Suprapubic skin (tissue), 4 donors: ENCODE measurements at regions not wholly inside any gene's neighbourhood (a gene's known extent, or its start where the extent isn't known, plus 50 kb on each side); places are given as distances from the start of the nearest gene placed in this dataset.

Experiments used
- DNase-seq, 2 donors: peaks; one replicate each; pipeline ENCODE4 v3.0.0-alpha.2; 2019; ENCODE audit warnings: low spot score in 2 of 2
- H3K27ac ChIP-seq: fragments of 200-600 bp; sonication (generic); one replicate; pipeline ENCODE4 v1.5.1; 2019
- H3K27me3 ChIP-seq: fragments of 200-600 bp; sonication (generic); one replicate; pipeline ENCODE4 v1.5.1; 2019
- H3K36me3 ChIP-seq: fragments of 200-600 bp; sonication (generic); one replicate; pipeline ENCODE4 v1.5.1; 2019
- H3K4me1 ChIP-seq: fragments of 200-600 bp; sonication (generic); one replicate; pipeline ENCODE4 v1.5.1; 2019
- H3K4me3 ChIP-seq: fragments of 200-600 bp; sonication (generic); one replicate; pipeline ENCODE4 v1.5.1; 2019; ENCODE audit warnings: mild to moderate bottlenecking
- H3K9me3 ChIP-seq: fragments of 200-600 bp; sonication (generic); one replicate; pipeline ENCODE4 v1.5.1; 2019
- EP300 ChIP-seq: sonication (generic); formaldehyde crosslinking; IDR thresholded peaks from one replicate; pipeline ENCODE4 v1.6.1; 2017; ENCODE audit warnings: antibody characterized with exemption
- POLR2A ChIP-seq, 2 donors: fragments of 450-650 bp; IDR thresholded peaks; one replicate each; pipeline ENCODE4 v1.6.1; 2017; ENCODE audit warnings: antibody characterized with exemption in 2 of 2, mild to moderate bottlenecking in 2 of 2, moderate library complexity in 2 of 2
- POLR2AphosphoS5 ChIP-seq, 3 donors: sonication (generic); formaldehyde crosslinking; IDR thresholded peaks; one replicate each; pipeline ENCODE4 v1.6.1; 2017; ENCODE audit warnings: antibody characterized with exemption in 3 of 3
- WGBS: methylation state at CpG from one replicate; pipeline ENCODE4 v1.1.5; 2018; 5-methylcytosine and 5-hydroxymethylcytosine counted together
- TF ChIP-seq, protein P1 (sequence below), 2 donors: fragments of 200-600 bp in 1 of 2; fragments of 450-650 bp in 1 of 2; sonication (generic) in 1 of 2; IDR thresholded peaks; one replicate each; pipeline ENCODE4 v1.5.1; 2016 to 2019; ENCODE audit warnings: antibody characterized with exemption in 2 of 2, mild to moderate bottlenecking in 1 of 2, moderate library complexity in 1 of 2

- DNase-seq, result no peak
- Histone ChIP-seq H3K27ac (no peak overlapping the region), H3K4me3 (no peak overlapping the region), H3K9me3 (no peaks in the 10 kb centered on the region), H3K4me1 (peaks cover 18% of the 10 kb centered on the region), H3K27me3 (peaks cover 3% of the 10 kb centered on the region), H3K36me3 (no peaks in the 10 kb centered on the region)
- TF ChIP-seq EP300 (no peak), POLR2A (IDR thresholded peaks at IDR 0.05) (no peak)
- WGBS, result 81% methylated on average over 6 of the region's 6 CpGs
These were observed 66.4 kb upstream of the GALNT2 start for GRCh38 chr1:230000493-230001184.

GRCh38 chr1:230002164-230002803 lies 64.8 kb upstream of the GALNT2 start:
- no peak overlapping the region for H3K27ac ChIP-seq
- 62% methylated on average over 5 of the region's 5 CpGs for WGBS
- H3K27me3 ChIP-seq, result peaks cover 3% of the 10 kb centered on the region
- no peaks in the 10 kb centered on the region for H3K36me3 ChIP-seq
- H3K4me1 ChIP-seq, result peaks cover 18% of the 10 kb centered on the region
- no peak for DNase-seq
- TF ChIP-seq, protein P1, sequence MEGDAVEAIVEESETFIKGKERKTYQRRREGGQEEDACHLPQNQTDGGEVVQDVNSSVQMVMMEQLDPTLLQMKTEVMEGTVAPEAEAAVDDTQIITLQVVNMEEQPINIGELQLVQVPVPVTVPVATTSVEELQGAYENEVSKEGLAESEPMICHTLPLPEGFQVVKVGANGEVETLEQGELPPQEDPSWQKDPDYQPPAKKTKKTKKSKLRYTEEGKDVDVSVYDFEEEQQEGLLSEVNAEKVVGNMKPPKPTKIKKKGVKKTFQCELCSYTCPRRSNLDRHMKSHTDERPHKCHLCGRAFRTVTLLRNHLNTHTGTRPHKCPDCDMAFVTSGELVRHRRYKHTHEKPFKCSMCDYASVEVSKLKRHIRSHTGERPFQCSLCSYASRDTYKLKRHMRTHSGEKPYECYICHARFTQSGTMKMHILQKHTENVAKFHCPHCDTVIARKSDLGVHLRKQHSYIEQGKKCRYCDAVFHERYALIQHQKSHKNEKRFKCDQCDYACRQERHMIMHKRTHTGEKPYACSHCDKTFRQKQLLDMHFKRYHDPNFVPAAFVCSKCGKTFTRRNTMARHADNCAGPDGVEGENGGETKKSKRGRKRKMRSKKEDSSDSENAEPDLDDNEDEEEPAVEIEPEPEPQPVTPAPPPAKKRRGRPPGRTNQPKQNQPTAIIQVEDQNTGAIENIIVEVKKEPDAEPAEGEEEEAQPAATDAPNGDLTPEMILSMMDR (IDR thresholded peaks at IDR 0.05), result no peak
- TF ChIP-seq POLR2AphosphoS5 (IDR thresholded peaks at IDR 0.05) (no peak), EP300 (no peak), POLR2A (IDR thresholded peaks at IDR 0.05) (no peak)
- no peaks in the 10 kb centered on the region for H3K9me3 ChIP-seq
- no peak overlapping the region for H3K4me3 ChIP-seq

DNA sequence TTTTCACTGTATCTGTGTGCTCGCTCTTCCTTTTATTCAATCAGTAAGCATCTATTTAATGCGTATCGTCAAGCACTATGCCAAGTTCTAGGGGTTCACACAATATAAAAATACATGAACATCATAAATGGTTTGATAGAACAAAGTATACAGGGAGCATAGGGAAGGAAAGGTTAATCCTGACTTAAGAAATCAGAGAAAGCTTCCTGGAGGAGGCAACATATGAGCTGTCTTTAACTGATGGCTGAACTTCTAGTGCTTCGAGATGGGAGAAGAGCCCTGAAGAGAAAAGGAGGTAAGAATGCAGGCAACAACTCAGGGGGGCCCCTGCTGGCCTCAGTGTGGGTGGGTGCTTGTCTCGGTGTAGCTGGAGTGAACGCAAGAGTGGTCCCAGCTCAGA lies 63.6 kb upstream of the GALNT2 start:
- no peak for DNase-seq
- Histone ChIP-seq H3K27me3 (peaks cover 3% of the 10 kb centered on the region), H3K4me1 (peaks cover 18% of the 10 kb centered on the region), H3K9me3 (no peaks in the 10 kb centered on the region), H3K4me3 (no peak overlapping the region), H3K36me3 (no peaks in the 10 kb centered on the region), H3K27ac (no peak overlapping the region)
- 91% methylated on average over 6 of the region's 6 CpGs for WGBS
- TF ChIP-seq POLR2AphosphoS5 (IDR thresholded peaks at IDR 0.05) (no peak), POLR2A (IDR thresholded peaks at IDR 0.05) (no peak), EP300 (no peak)
- TF ChIP-seq, protein P1 (IDR thresholded peaks at IDR 0.05), result no peak

DNA sequence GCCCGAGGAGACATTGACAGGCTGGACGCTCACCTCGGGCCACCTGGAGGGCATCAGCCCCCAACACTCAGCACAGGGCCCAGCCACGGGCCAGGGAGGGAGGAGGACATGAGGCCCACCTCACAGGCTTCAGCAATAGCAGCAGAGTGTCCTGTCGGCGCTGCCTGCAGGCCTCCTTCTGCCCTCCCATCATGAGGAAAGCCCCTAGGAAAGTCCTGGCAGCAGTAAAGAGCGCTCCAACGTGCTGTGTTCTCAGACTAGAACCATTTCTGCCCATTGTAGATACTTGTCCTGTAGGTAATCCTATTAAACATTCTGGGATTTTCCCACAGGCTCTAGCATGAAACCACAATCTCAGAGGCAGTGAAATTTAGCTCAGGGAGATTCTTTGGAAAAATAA lies 62.0 kb upstream of the GALNT2 start:
- H3K4me3 ChIP-seq, result no peak overlapping the region
- no peaks in the 10 kb centered on the region for H3K27me3 ChIP-seq
- H3K9me3 ChIP-seq, result no peaks in the 10 kb centered on the region
- peaks cover 16% of the 10 kb centered on the region for H3K4me1 ChIP-seq
- H3K36me3 ChIP-seq, result no peaks in the 10 kb centered on the region
- 58% methylated on average over 3 of the region's 8 CpGs for WGBS
- no peak overlapping the region for H3K27ac ChIP-seq
- no peak for DNase-seq
- TF ChIP-seq POLR2A (IDR thresholded peaks at IDR 0.05) (no peak), POLR2AphosphoS5 (IDR thresholded peaks at IDR 0.05) (no peak), EP300 (no peak)
- TF ChIP-seq, protein P1 (IDR thresholded peaks at IDR 0.05), result no peak

- Histone ChIP-seq H3K27ac (no peak overlapping the region), H3K27me3 (no peaks in the 10 kb centered on the region), H3K9me3 (no peaks in the 10 kb centered on the region), H3K4me3 (no peak overlapping the region), H3K4me1 (no peaks in the 10 kb centered on the region), H3K36me3 (no peaks in the 10 kb centered on the region)
- no peak for DNase-seq
- WGBS, result 97% methylated on average over 4 of the region's 4 CpGs
- TF ChIP-seq, protein P1 (IDR thresholded peaks at IDR 0.05), result no peak
- no peak for TF ChIP-seq EP300
- no peak for TF ChIP-seq POLR2A (IDR thresholded peaks at IDR 0.05)
These were observed 58.3 kb upstream of the GALNT2 start for GRCh38 chr1:230008721-230009120.
